ENCODE measurements at regions not wholly inside any gene's neighbourhood (a gene's known extent, or its start where the extent isn't known, plus 50 kb on each side); places are given as distances from the start of the nearest gene placed in this dataset.

GRCh38 chr2:128799284-128799552, 480.6 kb upstream of the HS6ST1 start:
- Mint-ChIP-seq H3K4me3 (ENCODE audit: unreplicated experiment) (no peak overlapping the region), H3K9me3 (ENCODE audit: unreplicated experiment) (no peaks in the 10 kb centered on the region), H3K36me3 (ENCODE audit: unreplicated experiment) (no peaks in the 10 kb centered on the region), H3K27ac (ENCODE audit: unreplicated experiment) (no peak overlapping the region), H3K27me3 (ENCODE audit: unreplicated experiment) (no peaks in the 10 kb centered on the region), H3K4me1 (ENCODE audit: low read depth, unreplicated experiment) (peaks cover 6% of the 10 kb centered on the region)
- no peak for TF ChIP-seq CTCF (IDR thresholded peaks at IDR 0.05; ENCODE audit: partially characterized antibody, unreplicated experiment)
- DNase-seq: no peak

GRCh38 chr2:128799730-128800129, 481.1 kb upstream of the HS6ST1 start:
- Mint-ChIP-seq H3K4me1 (ENCODE audit: low read depth, unreplicated experiment) (peaks cover 6% of the 10 kb centered on the region), H3K36me3 (ENCODE audit: unreplicated experiment) (no peaks in the 10 kb centered on the region), H3K4me3 (ENCODE audit: unreplicated experiment) (no peak overlapping the region), H3K9me3 (ENCODE audit: unreplicated experiment) (no peaks in the 10 kb centered on the region), H3K27ac (ENCODE audit: unreplicated experiment) (no peak overlapping the region), H3K27me3 (ENCODE audit: unreplicated experiment) (no peaks in the 10 kb centered on the region)
- DNase-seq: no peak
- TF ChIP-seq CTCF (IDR thresholded peaks at IDR 0.05; ENCODE audit: partially characterized antibody, unreplicated experiment): no peak

GRCh38 chr2:128801576-128801975, 482.9 kb upstream of the HS6ST1 start:
- Mint-ChIP-seq H3K36me3 (ENCODE audit: unreplicated experiment) (no peaks in the 10 kb centered on the region), H3K27me3 (ENCODE audit: unreplicated experiment) (no peaks in the 10 kb centered on the region), H3K4me3 (ENCODE audit: unreplicated experiment) (no peak overlapping the region), H3K9me3 (ENCODE audit: unreplicated experiment) (no peaks in the 10 kb centered on the region), H3K27ac (ENCODE audit: unreplicated experiment) (no peak overlapping the region), H3K4me1 (ENCODE audit: low read depth, unreplicated experiment) (peaks cover 6% of the 10 kb centered on the region)
- no peak for TF ChIP-seq CTCF (IDR thresholded peaks at IDR 0.05; ENCODE audit: partially characterized antibody, unreplicated experiment)
- no peak for DNase-seq

- no peak for DNase-seq
- peaks cover 6% of the 10 kb centered on the region for H3K4me1 Mint-ChIP-seq (ENCODE audit: low read depth, unreplicated experiment)
- no peak overlapping the region for H3K4me3 Mint-ChIP-seq (ENCODE audit: unreplicated experiment)
- no peaks in the 10 kb centered on the region for H3K27me3 Mint-ChIP-seq (ENCODE audit: unreplicated experiment)
- H3K36me3 Mint-ChIP-seq (ENCODE audit: unreplicated experiment): no peaks in the 10 kb centered on the region
- H3K27ac Mint-ChIP-seq (ENCODE audit: unreplicated experiment): no peak overlapping the region
- no peaks in the 10 kb centered on the region for H3K9me3 Mint-ChIP-seq (ENCODE audit: unreplicated experiment)
- TF ChIP-seq CTCF (IDR thresholded peaks at IDR 0.05; ENCODE audit: partially characterized antibody, unreplicated experiment): no peak
Measured at GRCh38 chr2:128803222-128803621, 484.6 kb upstream of the HS6ST1 start.

- H3K27ac Mint-ChIP-seq (ENCODE audit: unreplicated experiment): no peak overlapping the region
- H3K4me3 Mint-ChIP-seq (ENCODE audit: unreplicated experiment): no peak overlapping the region
- no peaks in the 10 kb centered on the region for H3K27me3 Mint-ChIP-seq (ENCODE audit: unreplicated experiment)
- H3K9me3 Mint-ChIP-seq (ENCODE audit: unreplicated experiment): no peaks in the 10 kb centered on the region
- TF ChIP-seq CTCF (IDR thresholded peaks at IDR 0.05; ENCODE audit: partially characterized antibody, unreplicated experiment): no peak
- H3K4me1 Mint-ChIP-seq (ENCODE audit: low read depth, unreplicated experiment): no peaks in the 10 kb centered on the region
- no peak for DNase-seq
- H3K36me3 Mint-ChIP-seq (ENCODE audit: unreplicated experiment): peaks cover 7% of the 10 kb centered on the region
Measured at GRCh38 chr2:128805237-128805636, 486.6 kb upstream of the HS6ST1 start.

Measured in glutamatergic neuron (in vitro differentiated cells).